Astrocyte (in vitro differentiated cells and primary cell): ENCODE measurements at regions not wholly inside any gene's neighbourhood (a gene's known extent, or its start where the extent isn't known, plus 50 kb on each side); places are given as distances from the start of the nearest gene placed in this dataset.

Experiments
- DNase-seq: peaks from one replicate; pipeline ENCODE4 v3.0.0-alpha.2; 2010; ENCODE audit warnings: low read depth
- FAIRE-seq: peaks from 2 replicates; lab custom pipeline; 2011; peaks lifted over from hg19 to GRCh38; lab: Jason Lieb, UNC
- H2AFZ ChIP-seq: 2 replicates; pipeline ENCODE4 v1.6.0; 2012; ENCODE audit warnings: low read depth, low read length, inconsistent platforms
- H3K27ac ChIP-seq: 2 replicates; pipeline ENCODE4 v1.5.1; 2011; ENCODE audit warnings: low read depth, low read length, inconsistent platforms
- H3K27me3 ChIP-seq: 2 replicates; pipeline ENCODE4 v1.6.0; 2011; ENCODE audit warnings: low read length, inconsistent platforms; ENCODE audit not compliant: insufficient read depth
- H3K36me3 ChIP-seq: 2 replicates; pipeline ENCODE4 v1.5.1; 2011; ENCODE audit warnings: low read length, inconsistent platforms; ENCODE audit not compliant: insufficient read depth
- H3K4me1 ChIP-seq: 2 replicates; pipeline ENCODE4 v1.5.1; 2011; ENCODE audit warnings: low read length, inconsistent platforms; ENCODE audit not compliant: insufficient read depth
- H3K4me2 ChIP-seq: 2 replicates; pipeline ENCODE4 v1.6.0; 2012; ENCODE audit warnings: low read length, inconsistent platforms
- H3K4me3 ChIP-seq: 2 replicates; pipeline ENCODE4 v1.5.1; 2011; ENCODE audit warnings: low read depth, mild to moderate bottlenecking, low read length, inconsistent platforms; ENCODE audit not compliant: insufficient read depth
- H3K79me2 ChIP-seq: 2 replicates; pipeline ENCODE4 v1.6.0; 2012; ENCODE audit warnings: mild to moderate bottlenecking, low read length, inconsistent platforms; ENCODE audit not compliant: insufficient read depth
- H3K9ac ChIP-seq: 2 replicates; pipeline ENCODE4 v1.6.0; 2012; ENCODE audit warnings: mild to moderate bottlenecking, low read length, inconsistent platforms
- H3K9me3 ChIP-seq: 2 replicates; pipeline ENCODE4 v1.5.1; 2012; ENCODE audit warnings: low read depth, mild to moderate bottlenecking, low read length, inconsistent platforms; ENCODE audit not compliant: insufficient read depth
- H4K20me1 ChIP-seq: 2 replicates; pipeline ENCODE4 v1.6.0; 2012; ENCODE audit warnings: low read length, inconsistent platforms; ENCODE audit not compliant: insufficient read depth
- H3K27ac Mint-ChIP-seq: one replicate; pipeline ENCODE4 v1.8.0; 2021; ENCODE audit warnings: mild to moderate bottlenecking, mixed read lengths; ENCODE audit not compliant: unreplicated experiment
- H3K27me3 Mint-ChIP-seq: one replicate; pipeline ENCODE4 v1.8.0; 2021; ENCODE audit warnings: low read depth, mixed read lengths; ENCODE audit not compliant: unreplicated experiment
- H3K36me3 Mint-ChIP-seq: one replicate; pipeline ENCODE4 v1.8.0; 2021; ENCODE audit warnings: low read depth, mixed read lengths; ENCODE audit not compliant: unreplicated experiment
- H3K4me1 Mint-ChIP-seq: one replicate; pipeline ENCODE4 v1.8.0; 2021; ENCODE audit warnings: low read depth, mixed read lengths; ENCODE audit not compliant: unreplicated experiment
- H3K4me3 Mint-ChIP-seq: one replicate; pipeline ENCODE4 v1.8.0; 2021; ENCODE audit warnings: mild to moderate bottlenecking, moderate library complexity, mixed read lengths; ENCODE audit not compliant: unreplicated experiment
- H3K9me3 Mint-ChIP-seq: one replicate; pipeline ENCODE4 v1.8.0; 2021; ENCODE audit warnings: mild to moderate bottlenecking, mixed read lengths; ENCODE audit not compliant: unreplicated experiment
- EZH2 ChIP-seq: IDR thresholded peaks from 2 replicates; pipeline ENCODE4 v1.6.1; 2012; ENCODE audit warnings: mild to moderate bottlenecking, low read length, inconsistent platforms; ENCODE audit not compliant: insufficient read depth
- TF ChIP-seq, protein P1 (sequence below): IDR thresholded peaks from 2 replicates; pipeline ENCODE4 v1.5.1; 2011; ENCODE audit warnings: low read depth, mild to moderate bottlenecking, inconsistent platforms, low read length, moderate library complexity; ENCODE audit not compliant: insufficient read depth

DNA sequence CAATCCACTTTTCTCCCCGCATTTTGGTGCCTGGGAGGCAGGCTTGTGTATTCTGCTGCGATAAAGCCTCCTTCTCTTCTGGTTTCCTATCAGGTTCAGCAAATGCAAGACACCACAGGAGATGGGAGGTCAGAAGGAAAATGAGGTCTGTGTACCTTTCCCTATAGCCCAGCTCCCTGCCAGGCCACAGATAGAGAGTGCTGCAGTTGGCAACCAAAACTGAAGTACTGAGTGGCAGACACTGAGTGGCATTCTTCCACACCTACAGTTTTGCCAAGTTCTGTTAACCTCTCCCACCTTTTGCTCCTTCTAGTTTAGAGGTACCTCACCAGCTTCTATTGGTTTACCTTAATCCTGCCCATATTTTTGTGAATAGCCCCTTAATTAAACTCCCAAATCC is 948.4 kb downstream of the SORCS1 start:
- TF ChIP-seq, protein P1, sequence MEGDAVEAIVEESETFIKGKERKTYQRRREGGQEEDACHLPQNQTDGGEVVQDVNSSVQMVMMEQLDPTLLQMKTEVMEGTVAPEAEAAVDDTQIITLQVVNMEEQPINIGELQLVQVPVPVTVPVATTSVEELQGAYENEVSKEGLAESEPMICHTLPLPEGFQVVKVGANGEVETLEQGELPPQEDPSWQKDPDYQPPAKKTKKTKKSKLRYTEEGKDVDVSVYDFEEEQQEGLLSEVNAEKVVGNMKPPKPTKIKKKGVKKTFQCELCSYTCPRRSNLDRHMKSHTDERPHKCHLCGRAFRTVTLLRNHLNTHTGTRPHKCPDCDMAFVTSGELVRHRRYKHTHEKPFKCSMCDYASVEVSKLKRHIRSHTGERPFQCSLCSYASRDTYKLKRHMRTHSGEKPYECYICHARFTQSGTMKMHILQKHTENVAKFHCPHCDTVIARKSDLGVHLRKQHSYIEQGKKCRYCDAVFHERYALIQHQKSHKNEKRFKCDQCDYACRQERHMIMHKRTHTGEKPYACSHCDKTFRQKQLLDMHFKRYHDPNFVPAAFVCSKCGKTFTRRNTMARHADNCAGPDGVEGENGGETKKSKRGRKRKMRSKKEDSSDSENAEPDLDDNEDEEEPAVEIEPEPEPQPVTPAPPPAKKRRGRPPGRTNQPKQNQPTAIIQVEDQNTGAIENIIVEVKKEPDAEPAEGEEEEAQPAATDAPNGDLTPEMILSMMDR = no peak
- TF ChIP-seq EZH2 = no peak
- Histone ChIP-seq H3K36me3 (no peaks in the 10 kb centered on the region), H3K4me2 (no peak overlapping the region), H3K9me3 (no peaks in the 10 kb centered on the region), H2AFZ (no peak overlapping the region), H3K27ac (no peak overlapping the region), H4K20me1 (no peaks in the 10 kb centered on the region), H3K4me3 (no peak overlapping the region), H3K27me3 (no peaks in the 10 kb centered on the region), H3K4me1 (no peaks in the 10 kb centered on the region), H3K9ac (no peak overlapping the region), H3K79me2 (no peaks in the 10 kb centered on the region)
- no peaks in the 10 kb centered on the region for H3K9me3 Mint-ChIP-seq
- H3K27me3 Mint-ChIP-seq = no peaks in the 10 kb centered on the region
- DNase-seq (no peak), FAIRE-seq (no peak)
- H3K36me3 Mint-ChIP-seq = no peaks in the 10 kb centered on the region
- H3K4me1 Mint-ChIP-seq = no peaks in the 10 kb centered on the region
- H3K4me3 Mint-ChIP-seq = no peak overlapping the region
- H3K27ac Mint-ChIP-seq = no peak overlapping the region

DNA sequence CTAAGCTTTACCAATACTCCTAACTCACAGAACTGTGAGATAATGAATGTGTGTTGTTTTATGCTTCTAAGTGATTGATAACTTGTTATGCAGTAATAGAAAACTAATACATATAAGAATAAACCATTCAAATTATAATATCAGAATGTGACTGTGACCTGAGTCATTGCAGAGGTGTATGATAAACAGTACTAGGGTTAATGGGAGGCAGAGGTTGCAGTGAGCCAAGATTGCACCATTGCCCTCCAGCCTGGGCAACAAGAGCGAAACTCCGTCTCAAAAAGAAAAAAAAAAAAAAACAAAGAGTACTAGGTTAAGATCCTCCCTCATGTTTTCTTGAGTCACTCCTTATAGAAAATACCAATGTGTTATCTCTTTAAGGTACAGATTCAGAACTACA is 950.3 kb downstream of the SORCS1 start:
- TF ChIP-seq, protein P1 = no peak
- TF ChIP-seq EZH2 = no peak

DNA sequence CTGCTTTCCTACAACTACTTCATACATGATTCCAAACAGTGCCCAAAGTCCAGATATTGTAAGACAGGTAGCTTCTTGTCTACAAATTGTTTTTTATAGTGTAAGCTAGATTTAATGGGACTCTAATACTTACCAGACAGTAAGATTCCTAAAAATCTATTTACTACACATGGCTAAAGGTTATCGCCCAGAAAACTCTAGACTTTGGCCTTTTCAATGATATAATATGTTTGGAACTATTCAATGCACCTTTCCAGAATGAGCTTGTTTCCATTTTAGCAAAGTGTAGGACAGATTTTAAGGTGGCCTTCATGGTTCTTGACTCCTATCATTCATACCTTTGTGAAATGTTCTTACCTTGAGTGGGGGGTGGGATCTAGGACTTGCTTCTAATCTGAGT is 951.0 kb downstream of the SORCS1 start:
- H3K27ac ChIP-seq = no peak overlapping the region
- TF ChIP-seq, protein P1 = no peak
- TF ChIP-seq EZH2 = no peak
- Mint-ChIP-seq H3K4me3 (no peak overlapping the region), H3K4me1 (no peaks in the 10 kb centered on the region), H3K9me3 (no peaks in the 10 kb centered on the region), H3K27ac (no peak overlapping the region), H3K36me3 (no peaks in the 10 kb centered on the region), H3K27me3 (no peaks in the 10 kb centered on the region)
- no peaks in the 10 kb centered on the region for H3K27me3 ChIP-seq
- no peak overlapping the region for H2AFZ ChIP-seq
- H3K4me2 ChIP-seq = no peak overlapping the region
- no peaks in the 10 kb centered on the region for H4K20me1 ChIP-seq
- no peaks in the 10 kb centered on the region for H3K4me1 ChIP-seq
- no peaks in the 10 kb centered on the region for H3K79me2 ChIP-seq
- H3K9ac ChIP-seq = no peak overlapping the region
- no peaks in the 10 kb centered on the region for H3K36me3 ChIP-seq
- DNase-seq (no peak), FAIRE-seq (no peak)
- H3K9me3 ChIP-seq = no peaks in the 10 kb centered on the region
- H3K4me3 ChIP-seq = no peak overlapping the region

More for the DNA sequence above, 950.3 kb downstream of the SORCS1 start:
- Histone ChIP-seq H3K4me2 (no peak overlapping the region), H3K9ac (no peak overlapping the region), H4K20me1 (no peaks in the 10 kb centered on the region), H3K79me2 (no peaks in the 10 kb centered on the region), H2AFZ (no peak overlapping the region), H3K9me3 (no peaks in the 10 kb centered on the region), H3K4me1 (no peaks in the 10 kb centered on the region), H3K4me3 (no peak overlapping the region), H3K27ac (no peak overlapping the region), H3K27me3 (no peaks in the 10 kb centered on the region), H3K36me3 (no peaks in the 10 kb centered on the region)
- no peaks in the 10 kb centered on the region for H3K4me1 Mint-ChIP-seq
- H3K36me3 Mint-ChIP-seq = no peaks in the 10 kb centered on the region
- H3K4me3 Mint-ChIP-seq = no peak overlapping the region
- no peak for FAIRE-seq
- H3K9me3 Mint-ChIP-seq = no peaks in the 10 kb centered on the region
- no peak for DNase-seq
- no peak overlapping the region for H3K27ac Mint-ChIP-seq
- no peaks in the 10 kb centered on the region for H3K27me3 Mint-ChIP-seq
